HG03060 (cell line): ENCODE measurements at regions not wholly inside any gene's neighbourhood (a gene's known extent, or its start where the extent isn't known, plus 50 kb on each side); places are given as distances from the start of the nearest gene placed in this dataset.

Experiments
- ATAC-seq: cut with Tn5 transposase; IDR thresholded peaks from one replicate; pipeline ENCODE4 v1.9.1; 2021; ENCODE audit warnings: low read depth, moderate number of reproducible peaks; ENCODE audit not compliant: unreplicated experiment

- no peak for ATAC-seq
Observed at GRCh38 chr18:30376515-30376914, 666.0 kb downstream of the DSC3 start.

- no peak for ATAC-seq
Observed at GRCh38 chr18:30361864-30362540, 680.5 kb downstream of the DSC3 start.

GRCh38 chr18:30359521-30359920 is 683.0 kb downstream of the DSC3 start:
- ATAC-seq: no peak

- ATAC-seq: no peak
Observed at GRCh38 chr18:30358555-30358954, 684.0 kb downstream of the DSC3 start.

- ATAC-seq: no peak
Observed at GRCh38 chr18:30352551-30353168, 689.9 kb downstream of the DSC3 start.

- ATAC-seq: no peak
Observed at GRCh38 chr18:30350263-30350662, 692.3 kb downstream of the DSC3 start.

GRCh38 chr18:30343090-30343489 is 699.5 kb downstream of the DSC3 start:
- ATAC-seq: no peak

- no peak for ATAC-seq
Observed at GRCh38 chr18:30342675-30343074, 699.9 kb downstream of the DSC3 start.

GRCh38 chr18:30334781-30335180 is 707.8 kb downstream of the DSC3 start:
- no peak for ATAC-seq

GRCh38 chr18:30333310-30333709 is 709.2 kb downstream of the DSC3 start:
- no peak for ATAC-seq

GRCh38 chr18:30328839-30329238 is 713.7 kb downstream of the DSC3 start:
- no peak for ATAC-seq

- no peak for ATAC-seq
Observed at GRCh38 chr18:30302181-30302580, 740.4 kb downstream of the DSC3 start.

GRCh38 chr18:30298769-30299168 is 743.8 kb downstream of the DSC3 start:
- ATAC-seq: no peak

GRCh38 chr18:30288662-30289414 is 753.7 kb downstream of the DSC3 start:
- ATAC-seq: no peak

GRCh38 chr18:30280861-30281470 is 761.6 kb downstream of the DSC3 start:
- no peak for ATAC-seq

GRCh38 chr18:30280186-30280585 is 762.4 kb downstream of the DSC3 start:
- ATAC-seq: no peak

GRCh38 chr18:30277676-30278075 is 764.9 kb downstream of the DSC3 start:
- no peak for ATAC-seq

GRCh38 chr18:30271716-30272115 is 770.8 kb downstream of the DSC3 start:
- no peak for ATAC-seq

- no peak for ATAC-seq
Observed at GRCh38 chr18:30265190-30265589, 777.4 kb downstream of the DSC3 start.

- no peak for ATAC-seq
Observed at GRCh38 chr18:30254331-30254730, 788.2 kb downstream of the DSC3 start.

GRCh38 chr18:30248056-30248455 is 794.5 kb downstream of the DSC3 start:
- no peak for ATAC-seq
